ENCODE measurements at regions not wholly inside any gene's neighbourhood (a gene's known extent, or its start where the extent isn't known, plus 50 kb on each side); places are given as distances from the start of the nearest gene placed in this dataset.

- TF ChIP-seq CEBPB (IDR thresholded peaks at IDR 0.05) (no peak), TCF12 (IDR thresholded peaks at IDR 0.05; ENCODE audit: low read depth) (no peak), TEAD4 (IDR thresholded peaks at IDR 0.05) (no peak), ZBTB7A (IDR thresholded peaks at IDR 0.05; ENCODE audit: low read depth) (no peak), MAX (IDR thresholded peaks at IDR 0.05) (no peak), TAF1 (IDR thresholded peaks at IDR 0.05; ENCODE audit: low read depth) (no peak), FOXM1 (IDR thresholded peaks at IDR 0.05; ENCODE audit: borderline replicate concordance, low read depth) (no peak), RAD21 (IDR thresholded peaks at IDR 0.05; ENCODE audit: low read depth) (no peak), USF1 (IDR thresholded peaks at IDR 0.05) (no peak), YY1 (IDR thresholded peaks at IDR 0.05; ENCODE audit: low read depth) (no peak), EP300 (IDR thresholded peaks at IDR 0.05; ENCODE audit: borderline replicate concordance) (no peak), NFIC (IDR thresholded peaks at IDR 0.05) (no peak)
- TF ChIP-seq, protein P1, sequence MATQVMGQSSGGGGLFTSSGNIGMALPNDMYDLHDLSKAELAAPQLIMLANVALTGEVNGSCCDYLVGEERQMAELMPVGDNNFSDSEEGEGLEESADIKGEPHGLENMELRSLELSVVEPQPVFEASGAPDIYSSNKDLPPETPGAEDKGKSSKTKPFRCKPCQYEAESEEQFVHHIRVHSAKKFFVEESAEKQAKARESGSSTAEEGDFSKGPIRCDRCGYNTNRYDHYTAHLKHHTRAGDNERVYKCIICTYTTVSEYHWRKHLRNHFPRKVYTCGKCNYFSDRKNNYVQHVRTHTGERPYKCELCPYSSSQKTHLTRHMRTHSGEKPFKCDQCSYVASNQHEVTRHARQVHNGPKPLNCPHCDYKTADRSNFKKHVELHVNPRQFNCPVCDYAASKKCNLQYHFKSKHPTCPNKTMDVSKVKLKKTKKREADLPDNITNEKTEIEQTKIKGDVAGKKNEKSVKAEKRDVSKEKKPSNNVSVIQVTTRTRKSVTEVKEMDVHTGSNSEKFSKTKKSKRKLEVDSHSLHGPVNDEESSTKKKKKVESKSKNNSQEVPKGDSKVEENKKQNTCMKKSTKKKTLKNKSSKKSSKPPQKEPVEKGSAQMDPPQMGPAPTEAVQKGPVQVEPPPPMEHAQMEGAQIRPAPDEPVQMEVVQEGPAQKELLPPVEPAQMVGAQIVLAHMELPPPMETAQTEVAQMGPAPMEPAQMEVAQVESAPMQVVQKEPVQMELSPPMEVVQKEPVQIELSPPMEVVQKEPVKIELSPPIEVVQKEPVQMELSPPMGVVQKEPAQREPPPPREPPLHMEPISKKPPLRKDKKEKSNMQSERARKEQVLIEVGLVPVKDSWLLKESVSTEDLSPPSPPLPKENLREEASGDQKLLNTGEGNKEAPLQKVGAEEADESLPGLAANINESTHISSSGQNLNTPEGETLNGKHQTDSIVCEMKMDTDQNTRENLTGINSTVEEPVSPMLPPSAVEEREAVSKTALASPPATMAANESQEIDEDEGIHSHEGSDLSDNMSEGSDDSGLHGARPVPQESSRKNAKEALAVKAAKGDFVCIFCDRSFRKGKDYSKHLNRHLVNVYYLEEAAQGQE (IDR thresholded peaks at IDR 0.05; ENCODE audit: low read depth), result no peak
These were observed 144.6 kb upstream of the L3MBTL4 start for GRCh38 chr18:6559296-6559695.

DNA sequence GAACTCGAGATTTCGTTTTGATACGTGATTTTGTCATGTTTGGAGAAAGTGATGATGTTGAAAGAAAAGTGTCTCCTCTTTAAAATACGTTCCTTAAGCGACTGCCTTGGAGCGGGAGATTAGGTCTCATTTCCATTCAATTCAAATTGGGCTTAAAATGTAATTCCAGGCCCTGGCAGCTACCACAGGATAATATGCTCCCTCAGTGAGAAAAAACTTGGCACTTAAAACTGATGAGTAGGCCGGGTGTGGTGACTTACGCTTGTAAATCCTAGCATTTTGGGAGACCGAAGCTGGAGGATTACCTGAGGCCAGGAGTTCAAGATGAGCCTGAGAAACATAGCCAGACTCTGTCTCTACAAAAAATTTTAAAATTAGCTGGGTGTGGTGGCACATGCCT, 146.3 kb upstream of the L3MBTL4 start:
- no peak for TF ChIP-seq TCF12 (IDR thresholded peaks at IDR 0.05; ENCODE audit: low read depth)
- no peak for TF ChIP-seq YY1 (IDR thresholded peaks at IDR 0.05; ENCODE audit: low read depth)
- no peak for TF ChIP-seq MAX (IDR thresholded peaks at IDR 0.05)
- no peak for TF ChIP-seq CREB1 (IDR thresholded peaks at IDR 0.05; ENCODE audit: low read depth)
- no peak for TF ChIP-seq ZBTB7A (IDR thresholded peaks at IDR 0.05; ENCODE audit: low read depth)
- no peak for TF ChIP-seq RAD21 (IDR thresholded peaks at IDR 0.05; ENCODE audit: low read depth)
- TF ChIP-seq FOXM1 (IDR thresholded peaks at IDR 0.05; ENCODE audit: borderline replicate concordance, low read depth), result no peak
- TF ChIP-seq EGR1 (IDR thresholded peaks at IDR 0.05), result no peak

DNA sequence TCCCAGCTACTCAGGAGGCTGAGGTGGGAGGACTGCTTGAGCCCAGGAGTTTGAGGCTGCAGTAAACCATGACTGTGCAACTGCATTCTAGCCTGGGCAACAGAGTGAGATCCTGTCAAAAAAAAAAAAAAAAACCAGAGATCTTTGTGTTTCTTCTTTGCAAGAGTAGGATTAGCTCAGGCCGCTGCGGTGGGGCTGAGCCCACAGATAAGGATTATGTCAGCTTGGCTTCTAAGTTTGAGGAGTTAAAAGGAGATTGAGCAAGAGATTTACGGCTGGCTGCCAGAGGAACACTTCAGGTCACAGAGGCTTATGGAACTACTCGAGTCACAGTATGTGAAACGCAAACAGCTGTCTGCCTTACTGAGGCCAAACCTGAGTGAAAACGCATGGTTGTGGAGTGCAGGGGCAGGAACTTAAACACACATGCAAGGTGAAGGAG, 146.7 kb upstream of the L3MBTL4 start:
- TF ChIP-seq RAD21 (IDR thresholded peaks at IDR 0.05; ENCODE audit: low read depth), result no peak
- TF ChIP-seq USF1 (IDR thresholded peaks at IDR 0.05), result no peak
- no peak for TF ChIP-seq NFIC (IDR thresholded peaks at IDR 0.05)
- TF ChIP-seq FOXM1 (IDR thresholded peaks at IDR 0.05; ENCODE audit: borderline replicate concordance, low read depth), result no peak
- TF ChIP-seq TCF12 (IDR thresholded peaks at IDR 0.05; ENCODE audit: low read depth), result no peak
- TF ChIP-seq CREB1 (IDR thresholded peaks at IDR 0.05; ENCODE audit: low read depth), result no peak
- no peak for TF ChIP-seq MAX (IDR thresholded peaks at IDR 0.05)
- no peak for TF ChIP-seq EGR1 (IDR thresholded peaks at IDR 0.05)
- no peak for TF ChIP-seq EP300 (IDR thresholded peaks at IDR 0.05; ENCODE audit: borderline replicate concordance)
- TF ChIP-seq, protein P1 (IDR thresholded peaks at IDR 0.05; ENCODE audit: low read depth), result no peak
- no peak for TF ChIP-seq YY1 (IDR thresholded peaks at IDR 0.05; ENCODE audit: low read depth)
- no peak for TF ChIP-seq TAF1 (IDR thresholded peaks at IDR 0.05; ENCODE audit: low read depth)

DNA sequence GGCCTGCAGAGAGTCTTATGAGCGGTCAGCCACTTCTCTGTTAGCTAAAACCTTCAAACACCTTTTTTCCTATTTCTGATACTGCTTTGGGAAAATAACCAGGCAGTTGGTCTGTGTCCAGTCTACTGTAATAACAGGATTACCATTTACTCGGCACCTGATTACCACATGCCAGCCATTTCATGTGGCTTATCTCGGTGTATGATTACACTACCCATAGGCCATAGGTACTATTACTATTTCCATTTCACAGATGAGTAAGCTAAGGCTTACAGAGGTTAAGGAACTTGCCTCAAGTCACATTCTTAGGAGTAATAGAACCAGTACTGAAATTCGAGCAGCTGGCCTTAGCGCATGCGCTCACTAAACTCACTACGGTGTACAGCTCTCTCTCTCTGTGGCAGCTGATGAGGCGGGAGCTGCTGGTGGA, 147.2 kb upstream of the L3MBTL4 start:
- no peak for TF ChIP-seq RAD21 (IDR thresholded peaks at IDR 0.05; ENCODE audit: low read depth)
- TF ChIP-seq TEAD4 (IDR thresholded peaks at IDR 0.05), result no peak
- no peak for TF ChIP-seq MAX (IDR thresholded peaks at IDR 0.05)
- TF ChIP-seq USF1 (IDR thresholded peaks at IDR 0.05), result no peak
- no peak for TF ChIP-seq NFIC (IDR thresholded peaks at IDR 0.05)
- TF ChIP-seq, protein P1 (IDR thresholded peaks at IDR 0.05; ENCODE audit: low read depth), result no peak
- no peak for TF ChIP-seq YY1 (IDR thresholded peaks at IDR 0.05; ENCODE audit: low read depth)
- no peak for TF ChIP-seq FOXM1 (IDR thresholded peaks at IDR 0.05; ENCODE audit: borderline replicate concordance, low read depth)
- no peak for TF ChIP-seq EGR1 (IDR thresholded peaks at IDR 0.05)
- no peak for TF ChIP-seq CREB1 (IDR thresholded peaks at IDR 0.05; ENCODE audit: low read depth)
- TF ChIP-seq EP300 (IDR thresholded peaks at IDR 0.05; ENCODE audit: borderline replicate concordance), result no peak
- TF ChIP-seq ZBTB7A (IDR thresholded peaks at IDR 0.05; ENCODE audit: low read depth), result no peak
- TF ChIP-seq CEBPB (IDR thresholded peaks at IDR 0.05), result no peak
- no peak for TF ChIP-seq TAF1 (IDR thresholded peaks at IDR 0.05; ENCODE audit: low read depth)
- TF ChIP-seq TCF12 (IDR thresholded peaks at IDR 0.05; ENCODE audit: low read depth), result no peak

Measured in Ishikawa (cell line).